PC-3 (cell line): ENCODE measurements at regions not wholly inside any gene's neighbourhood (a gene's known extent, or its start where the extent isn't known, plus 50 kb on each side); places are given as distances from the start of the nearest gene placed in this dataset.

Source experiments
- ATAC-seq: fragments of 200-7000 bp; cut with Tn5 transposase; 2 replicates; pipeline ENCODE4 v1.9.1; 2020; ENCODE audit warnings: mild to moderate bottlenecking, moderate library complexity
- BruUV-seq: library from RNA; stranded (reverse); fragments of 400-500 nt; replicated peaks from 2 replicates; lab custom pipeline; 2021; lab: Mats Ljungman, UMichigan
- CTCF ChIA-PET: fragments of 300-600 bp; sonication (Branson Sonifier 250); formaldehyde crosslinking; loops from one replicate; lab custom pipeline; 2022; ENCODE audit warnings: antibody characterized with exemption; lab: Charles Lee
- POLR2A ChIA-PET: fragments of 300-600 bp; sonication (Branson Sonifier 250); formaldehyde crosslinking; loops from one replicate; lab custom pipeline; 2022; ENCODE audit warnings: antibody characterized with exemption; ENCODE audit not compliant: unreplicated experiment; lab: Charles Lee
- DNase-seq: peaks from one replicate; pipeline ENCODE4 v3.0.0-alpha.2; 2015
- H2AFZ ChIP-seq: fragments of 300-600 bp; sonication (generic); 2 replicates; pipeline ENCODE4 v1.6.0; 2016; ENCODE audit warnings: antibody characterized with exemption, low read length
- H3F3A ChIP-seq: fragments of 300-600 bp; sonication (generic); one replicate; pipeline ENCODE4 v1.6.0; 2017; ENCODE audit warnings: antibody characterized with exemption, low read length, control low read depth, mild to moderate bottlenecking; ENCODE audit not compliant: unreplicated experiment
- H3K27ac ChIP-seq: fragments of 300-600 bp; sonication (generic); 2 replicates; pipeline ENCODE4 v1.5.1; 2016; ENCODE audit warnings: mild to moderate bottlenecking, low read length
- H3K27me3 ChIP-seq: fragments of 300-600 bp; sonication (generic); 2 replicates; pipeline ENCODE4 v1.6.1; 2016; ENCODE audit warnings: low read length, mixed read lengths
- H3K36me3 ChIP-seq: fragments of 300-600 bp; sonication (generic); 2 replicates; pipeline ENCODE4 v1.6.1; 2016; ENCODE audit warnings: low read depth, mixed run types, low read length, mixed read lengths
- H3K4me1 ChIP-seq: fragments of 300-600 bp; sonication (generic); 2 replicates; pipeline ENCODE4 v1.5.1; 2016; ENCODE audit warnings: low read length; ENCODE audit not compliant: insufficient read depth
- H3K4me2 ChIP-seq: fragments of 300-600 bp; sonication (generic); 2 replicates; pipeline ENCODE4 v1.6.0; 2016; ENCODE audit warnings: low read length
- H3K4me3 ChIP-seq: fragments of 300-600 bp; sonication (generic); 2 replicates; pipeline ENCODE4 v1.5.1; 2016; ENCODE audit warnings: mild to moderate bottlenecking, low read length, mixed read lengths
- H3K79me2 ChIP-seq: fragments of 300-600 bp; sonication (generic); 2 replicates; pipeline ENCODE4 v1.6.1; 2017; ENCODE audit warnings: low read length, mixed read lengths
- H3K9ac ChIP-seq: fragments of 300-600 bp; sonication (generic); 2 replicates; pipeline ENCODE4 v1.6.0; 2016; ENCODE audit warnings: mild to moderate bottlenecking, low read length
- H3K9me2 ChIP-seq: fragments of 300-600 bp; sonication (generic); replicated peaks from 2 replicates; pipeline ENCODE4 v1.6.1; 2016; ENCODE audit warnings: mixed run types, low read length, mixed read lengths
- H3K9me3 ChIP-seq: fragments of 300-600 bp; sonication (generic); 2 replicates; pipeline ENCODE4 v1.6.1; 2016; ENCODE audit warnings: low read length, mixed read lengths
- H4K20me1 ChIP-seq: fragments of 300-600 bp; sonication (generic); 2 replicates; pipeline ENCODE4 v1.6.1; 2016; ENCODE audit warnings: low read length, mixed read lengths
- CTCF ChIP-seq: fragments of 300-600 bp; sonication (generic); conservative IDR thresholded peaks from 2 replicates; pipeline ENCODE4 v1.5.1; 2017; ENCODE audit warnings: antibody characterized with exemption, low read depth, mild to moderate bottlenecking, low read length
- EZH2 ChIP-seq: fragments of 300-600 bp; sonication (generic); IDR thresholded peaks from one replicate; pipeline ENCODE4 v1.6.1; 2017; ENCODE audit warnings: antibody characterized with exemption, mild to moderate bottlenecking, low read length; ENCODE audit not compliant: unreplicated experiment
- EZH2phosphoT487 ChIP-seq: fragments of 300-600 bp; sonication (generic); IDR thresholded peaks from 2 replicates; pipeline ENCODE4 v1.6.1; 2018; ENCODE audit warnings: mild to moderate bottlenecking, antibody characterized with exemption, low read length, borderline replicate concordance
- intact Hi-C: fragments of 100-400 bp; cut with micrococcal nuclease; formaldehyde crosslinking; loops from 2 replicates; pipeline ENCODE4 v1.9.0; 2023

- H3K4me2 ChIP-seq, result no peak overlapping the region
- intact Hi-C loops, result no loop called here
- no peaks in the 10 kb centered on the region for H3K4me1 ChIP-seq
- H3K27me3 ChIP-seq, result peaks cover 13% of the 10 kb centered on the region; the same call in 1 of the 2 replicates
- H4K20me1 ChIP-seq, result no peaks in the 10 kb centered on the region
- ATAC-seq, result no peak
- no peak overlapping the region for H3K27ac ChIP-seq
- ChIA-PET CTCF (no interaction called here), POLR2A (no interaction called here)
- no TSS peak for BruUV-seq
- H3K79me2 ChIP-seq, result no peaks in the 10 kb centered on the region
- H3K9ac ChIP-seq, result no peak overlapping the region
- no peaks in the 10 kb centered on the region for H3K36me3 ChIP-seq
- no peak for DNase-seq
- no peaks in the 10 kb centered on the region for H3K9me2 ChIP-seq
- H3K4me3 ChIP-seq, result no peak overlapping the region
- no peaks in the 10 kb centered on the region for H3K9me3 ChIP-seq
- TF ChIP-seq EZH2, result no peak
- TF ChIP-seq EZH2phosphoT487, result no peak
- no peak for TF ChIP-seq CTCF
- H2AFZ ChIP-seq, result no peak overlapping the region
- no peaks in the 10 kb centered on the region for H3F3A ChIP-seq
Measured at GRCh38 chr15:30008156-30008555, 74.6 kb upstream of the GOLGA8J start.

GRCh38 chr15:30001602-30002001 lies 81.2 kb upstream of the GOLGA8J start:
- ATAC-seq, result no peak
- Histone ChIP-seq H3K9me2 (no peaks in the 10 kb centered on the region), H3K9ac (no peak overlapping the region), H3F3A (no peaks in the 10 kb centered on the region), H2AFZ (no peak overlapping the region), H4K20me1 (no peaks in the 10 kb centered on the region), H3K36me3 (no peaks in the 10 kb centered on the region), H3K4me3 (no peak overlapping the region), H3K9me3 (no peaks in the 10 kb centered on the region), H3K79me2 (no peaks in the 10 kb centered on the region), H3K27me3 (0 out of 2 replicates have a peak, but pooled peaks cover 6% of the 10 kb centered on the region), H3K27ac (no peak overlapping the region), H3K4me2 (no peak overlapping the region), H3K4me1 (no peaks in the 10 kb centered on the region)
- ChIA-PET CTCF (no interaction called here), POLR2A (no interaction called here)
- DNase-seq, result no peak
- TF ChIP-seq EZH2phosphoT487 (no peak), EZH2 (no peak), CTCF (no peak)
- intact Hi-C loops, result no loop called here
- BruUV-seq, result no TSS peak

- intact Hi-C loops, result no loop called here
- Histone ChIP-seq H3K79me2 (no peaks in the 10 kb centered on the region), H3K4me2 (no peak overlapping the region)
Measured at GRCh38 chr15:29998033-29998432, 84.7 kb upstream of the GOLGA8J start.

More at GRCh38 chr15:29998033-29998432, 84.7 kb upstream of the GOLGA8J start:
- H4K20me1 ChIP-seq, result no peaks in the 10 kb centered on the region
- H3K36me3 ChIP-seq, result no peaks in the 10 kb centered on the region
- no peak overlapping the region for H3K4me3 ChIP-seq
- H3F3A ChIP-seq, result no peaks in the 10 kb centered on the region
- H3K9me2 ChIP-seq, result no peaks in the 10 kb centered on the region
- H3K27me3 ChIP-seq, result no peaks in the 10 kb centered on the region
- H2AFZ ChIP-seq, result no peak overlapping the region
- no peak for ATAC-seq
- no peak for DNase-seq
- no peak for TF ChIP-seq EZH2phosphoT487
- no peaks in the 10 kb centered on the region for H3K9me3 ChIP-seq
- ChIA-PET CTCF (interaction anchor here (0.6 kb wide), 1 partner anchor 263 kb away, joined by 10 read pairs; no protein-coding TSS in a partner anchor), POLR2A (no interaction called here)
- H3K4me1 ChIP-seq, result no peaks in the 10 kb centered on the region
- no peak overlapping the region for H3K27ac ChIP-seq
- BruUV-seq, result no TSS peak
- no peak overlapping the region for H3K9ac ChIP-seq
